ENCODE measurements at regions not wholly inside any gene's neighbourhood (a gene's known extent, or its start where the extent isn't known, plus 50 kb on each side); places are given as distances from the start of the nearest gene placed in this dataset.

DNA sequence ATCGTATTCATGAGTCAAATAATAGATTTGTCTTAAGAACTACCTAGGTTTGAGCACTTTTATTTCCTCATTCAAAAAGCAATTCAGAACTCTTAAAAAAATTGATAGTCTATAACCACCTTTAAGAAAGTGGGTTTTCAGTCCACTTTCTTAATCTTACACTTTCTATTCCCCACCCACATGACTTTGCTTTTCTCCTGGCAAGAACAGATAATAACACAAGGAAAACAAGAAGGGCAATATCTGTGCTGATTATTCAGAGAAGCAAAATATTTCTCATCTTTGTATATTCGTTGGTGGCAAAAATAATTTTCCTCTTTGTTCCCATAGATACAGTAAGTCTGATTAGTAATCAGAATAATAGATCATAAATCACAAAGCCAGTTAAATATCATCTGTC is 130.6 kb upstream of the DNAJC10 start:
- no peaks in the 10 kb centered on the region for H3K9me3 ChIP-seq
- ChIA-PET POLR2A (no interaction called here), CTCF (no interaction called here)
- H3K4me1 ChIP-seq: peaks cover 6% of the 10 kb centered on the region; the same call in 1 of the 3 replicates
- DNase-seq (ENCODE audit: low read depth in 1 of 2, low spot score in 1 of 2) (no peak), FAIRE-seq (no peak), ATAC-seq (no peak)
- no peak overlapping the region for H3K27ac ChIP-seq
- WGBS (ENCODE audit: missing lambda C conversion rate): 50% methylated on average over 2 of the region's 2 CpGs
- TF ChIP-seq RCOR1 (IDR thresholded peaks at IDR 0.05; ENCODE audit: low read depth, low read length) (no peak), ZSCAN20 (CRISPR knock-in tag; IDR thresholded peaks at IDR 0.05) (no peak), RFX5 (IDR thresholded peaks at IDR 0.05) (no peak), ESRRA (IDR thresholded peaks at IDR 0.05; ENCODE audit: borderline replicate concordance, low read length) (no peak), GATA3 (IDR thresholded peaks at IDR 0.05; ENCODE audit: borderline replicate concordance) (no peak)
- no peak overlapping the region for H3K4me2 ChIP-seq
- no peak overlapping the region for H3K4me3 ChIP-seq

DNA sequence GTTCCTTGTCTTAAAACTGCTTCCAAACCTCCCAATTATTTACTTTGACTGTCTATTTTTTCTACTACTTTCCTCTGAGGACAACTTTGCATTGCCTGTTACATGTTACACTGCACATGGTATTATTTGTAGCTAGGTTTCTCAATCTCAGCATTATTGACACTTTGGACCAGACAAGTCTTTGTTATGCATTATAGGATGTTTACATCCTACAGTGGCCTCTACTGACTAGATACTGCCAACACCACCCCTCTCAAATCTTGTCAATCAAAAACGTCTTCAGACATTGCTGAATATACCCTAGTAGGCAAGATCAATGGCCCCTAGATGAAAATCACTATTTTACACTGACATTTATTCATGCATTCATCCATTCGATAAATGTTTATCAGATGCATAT is 129.6 kb upstream of the DNAJC10 start:
- TF ChIP-seq PHF8 (IDR thresholded peaks at IDR 0.05; ENCODE audit: borderline replicate concordance, low read depth) (no peak), RAD21 (conservative IDR thresholded peaks at IDR 0.05 in 1 of 2, IDR thresholded peaks at IDR 0.05 in 1 of 2) (0 out of 5 replicates have a peak, but pooled peaks of 1 of the 2 experiments have one; percentile 9), CBX2 (IDR thresholded peaks at IDR 0.05; ENCODE audit: borderline replicate concordance, low read depth) (no peak), NR3C1 (IDR thresholded peaks at IDR 0.05) (no peak), CEBPB (IDR thresholded peaks at IDR 0.05) (no peak)
- TF ChIP-seq, protein P1, sequence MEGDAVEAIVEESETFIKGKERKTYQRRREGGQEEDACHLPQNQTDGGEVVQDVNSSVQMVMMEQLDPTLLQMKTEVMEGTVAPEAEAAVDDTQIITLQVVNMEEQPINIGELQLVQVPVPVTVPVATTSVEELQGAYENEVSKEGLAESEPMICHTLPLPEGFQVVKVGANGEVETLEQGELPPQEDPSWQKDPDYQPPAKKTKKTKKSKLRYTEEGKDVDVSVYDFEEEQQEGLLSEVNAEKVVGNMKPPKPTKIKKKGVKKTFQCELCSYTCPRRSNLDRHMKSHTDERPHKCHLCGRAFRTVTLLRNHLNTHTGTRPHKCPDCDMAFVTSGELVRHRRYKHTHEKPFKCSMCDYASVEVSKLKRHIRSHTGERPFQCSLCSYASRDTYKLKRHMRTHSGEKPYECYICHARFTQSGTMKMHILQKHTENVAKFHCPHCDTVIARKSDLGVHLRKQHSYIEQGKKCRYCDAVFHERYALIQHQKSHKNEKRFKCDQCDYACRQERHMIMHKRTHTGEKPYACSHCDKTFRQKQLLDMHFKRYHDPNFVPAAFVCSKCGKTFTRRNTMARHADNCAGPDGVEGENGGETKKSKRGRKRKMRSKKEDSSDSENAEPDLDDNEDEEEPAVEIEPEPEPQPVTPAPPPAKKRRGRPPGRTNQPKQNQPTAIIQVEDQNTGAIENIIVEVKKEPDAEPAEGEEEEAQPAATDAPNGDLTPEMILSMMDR (IDR thresholded peaks at IDR 0.05): peak; percentile 17; the same call in 1 of the 3 replicates
- ChIA-PET CTCF (no interaction called here), POLR2A (no interaction called here)

DNA sequence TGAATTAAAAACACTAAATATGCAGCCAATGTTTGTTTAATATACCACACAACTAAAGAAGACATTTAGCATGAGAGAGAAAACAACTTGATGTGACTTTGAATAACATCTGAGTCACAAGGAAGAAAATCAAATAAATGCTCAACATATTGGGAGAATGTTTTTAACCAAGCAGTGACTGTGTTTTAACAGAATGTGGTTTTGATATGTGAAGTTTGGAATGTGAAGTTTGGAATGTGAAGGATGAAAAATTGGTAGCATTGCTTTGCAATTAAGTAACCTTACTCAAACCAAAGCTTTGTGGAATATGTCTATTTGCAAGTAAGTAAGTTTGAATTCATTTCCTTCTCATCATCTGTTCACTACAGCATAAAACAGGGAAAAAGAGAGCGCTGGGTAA is 128.2 kb upstream of the DNAJC10 start:
- FAIRE-seq (no peak), DNase-seq (ENCODE audit: low read depth in 1 of 2, low spot score in 1 of 2) (no peak), ATAC-seq (no peak)
- ChIA-PET CTCF (interaction anchor here (1.0 kb wide), 1 partner anchor 62 kb away, joined by 3 read pairs; no protein-coding TSS in a partner anchor), POLR2A (no interaction called here)
- Histone ChIP-seq H3K4me3 (no peak overlapping the region), H3K4me1 (peaks cover 6% of the 10 kb centered on the region; the same call in 1 of the 3 replicates), H3K9me3 (no peaks in the 10 kb centered on the region), H3K27ac (no peak overlapping the region), H3K4me2 (peak overlapping the region; percentile 16; the same call in 1 of the 3 replicates)
- WGBS (ENCODE audit: missing lambda C conversion rate): 79% methylated on average over 1 of the region's 1 CpG
- TF ChIP-seq RARB (CRISPR knock-in tag; IDR thresholded peaks at IDR 0.05): no peak
- TF ChIP-seq CHD2 (IDR thresholded peaks at IDR 0.05; ENCODE audit: low read length, partially characterized antibody): no peak

More for the DNA sequence above, 129.6 kb upstream of the DNAJC10 start:
- no peak overlapping the region for H3K27ac ChIP-seq
- DNase-seq (ENCODE audit: low read depth in 1 of 2, low spot score in 1 of 2): no peak
- H3K4me2 ChIP-seq: no peak overlapping the region
- H3K4me1 ChIP-seq: peaks cover 6% of the 10 kb centered on the region; the same call in 1 of the 3 replicates
- H3K4me3 ChIP-seq: no peak overlapping the region
- FAIRE-seq: no peak
- no peak for ATAC-seq
- 56% methylated on average over 2 of the region's 2 CpGs for WGBS (ENCODE audit: missing lambda C conversion rate)
- H3K9me3 ChIP-seq: no peaks in the 10 kb centered on the region

DNA sequence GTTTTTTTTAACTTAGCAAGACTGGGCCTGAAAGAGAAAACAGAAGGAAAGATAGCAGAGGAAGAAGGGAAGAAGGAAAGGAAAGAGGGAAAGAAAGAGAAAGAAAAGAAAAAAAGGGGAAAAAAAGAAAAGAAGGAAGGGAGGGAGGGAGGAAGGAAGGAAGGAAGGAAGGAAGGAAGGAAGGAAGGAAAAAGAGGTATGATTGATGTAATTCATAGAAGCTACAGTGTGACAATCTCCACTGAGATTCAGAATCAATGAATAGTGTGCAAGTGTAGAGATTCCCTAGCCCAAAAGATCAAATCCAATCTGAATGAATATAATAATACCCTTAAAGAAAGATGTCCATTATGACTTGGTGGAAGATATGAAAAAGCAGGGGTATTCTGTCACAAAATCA is 126.9 kb upstream of the DNAJC10 start:
- H3K4me1 ChIP-seq: peaks cover 11% of the 10 kb centered on the region
- CTCF ChIA-PET: no interaction called here

More for the DNA sequence above, 126.9 kb upstream of the DNAJC10 start:
- Histone ChIP-seq H3K27ac (no peak overlapping the region), H3K9me3 (no peaks in the 10 kb centered on the region), H3K4me3 (no peak overlapping the region), H3K4me2 (no peak overlapping the region)
- no peak for DNase-seq (ENCODE audit: low read depth in 1 of 2, low spot score in 1 of 2)
- POLR2A ChIA-PET: no interaction called here
- TF ChIP-seq, protein P2, sequence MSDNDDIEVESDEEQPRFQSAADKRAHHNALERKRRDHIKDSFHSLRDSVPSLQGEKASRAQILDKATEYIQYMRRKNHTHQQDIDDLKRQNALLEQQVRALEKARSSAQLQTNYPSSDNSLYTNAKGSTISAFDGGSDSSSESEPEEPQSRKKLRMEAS (IDR thresholded peaks at IDR 0.05): no peak
- TF ChIP-seq CEBPB (IDR thresholded peaks at IDR 0.05) (no peak), PHF8 (IDR thresholded peaks at IDR 0.05; ENCODE audit: borderline replicate concordance, low read depth) (no peak), NPAS2 (CRISPR knock-in tag; IDR thresholded peaks at IDR 0.05; ENCODE audit: borderline replicate concordance) (no peak), HOXB13 (CRISPR knock-in tag; IDR thresholded peaks at IDR 0.05; ENCODE audit: low read depth) (no peak), RAD21 (conservative IDR thresholded peaks at IDR 0.05 in 1 of 2, IDR thresholded peaks at IDR 0.05 in 1 of 2) (no peak), POLR2AphosphoS2 (conservative IDR thresholded peaks at IDR 0.05; ENCODE audit: low read length) (no peak), JUNB (IDR thresholded peaks at IDR 0.05) (no peak), JUN (IDR thresholded peaks at IDR 0.05) (no peak), HOXA7 (CRISPR knock-in tag; IDR thresholded peaks at IDR 0.05) (no peak), FOSB (CRISPR knock-in tag; IDR thresholded peaks at IDR 0.05) (no peak), ZSCAN20 (CRISPR knock-in tag; IDR thresholded peaks at IDR 0.05) (no peak), ZNF302 (CRISPR knock-in tag; IDR thresholded peaks at IDR 0.05) (no peak)
- TF ChIP-seq, protein P3, sequence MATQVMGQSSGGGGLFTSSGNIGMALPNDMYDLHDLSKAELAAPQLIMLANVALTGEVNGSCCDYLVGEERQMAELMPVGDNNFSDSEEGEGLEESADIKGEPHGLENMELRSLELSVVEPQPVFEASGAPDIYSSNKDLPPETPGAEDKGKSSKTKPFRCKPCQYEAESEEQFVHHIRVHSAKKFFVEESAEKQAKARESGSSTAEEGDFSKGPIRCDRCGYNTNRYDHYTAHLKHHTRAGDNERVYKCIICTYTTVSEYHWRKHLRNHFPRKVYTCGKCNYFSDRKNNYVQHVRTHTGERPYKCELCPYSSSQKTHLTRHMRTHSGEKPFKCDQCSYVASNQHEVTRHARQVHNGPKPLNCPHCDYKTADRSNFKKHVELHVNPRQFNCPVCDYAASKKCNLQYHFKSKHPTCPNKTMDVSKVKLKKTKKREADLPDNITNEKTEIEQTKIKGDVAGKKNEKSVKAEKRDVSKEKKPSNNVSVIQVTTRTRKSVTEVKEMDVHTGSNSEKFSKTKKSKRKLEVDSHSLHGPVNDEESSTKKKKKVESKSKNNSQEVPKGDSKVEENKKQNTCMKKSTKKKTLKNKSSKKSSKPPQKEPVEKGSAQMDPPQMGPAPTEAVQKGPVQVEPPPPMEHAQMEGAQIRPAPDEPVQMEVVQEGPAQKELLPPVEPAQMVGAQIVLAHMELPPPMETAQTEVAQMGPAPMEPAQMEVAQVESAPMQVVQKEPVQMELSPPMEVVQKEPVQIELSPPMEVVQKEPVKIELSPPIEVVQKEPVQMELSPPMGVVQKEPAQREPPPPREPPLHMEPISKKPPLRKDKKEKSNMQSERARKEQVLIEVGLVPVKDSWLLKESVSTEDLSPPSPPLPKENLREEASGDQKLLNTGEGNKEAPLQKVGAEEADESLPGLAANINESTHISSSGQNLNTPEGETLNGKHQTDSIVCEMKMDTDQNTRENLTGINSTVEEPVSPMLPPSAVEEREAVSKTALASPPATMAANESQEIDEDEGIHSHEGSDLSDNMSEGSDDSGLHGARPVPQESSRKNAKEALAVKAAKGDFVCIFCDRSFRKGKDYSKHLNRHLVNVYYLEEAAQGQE (IDR thresholded peaks at IDR 0.05): no peak
- FAIRE-seq: no peak
- no peak for ATAC-seq
